ENCODE measurements at regions not wholly inside any gene's neighbourhood (a gene's known extent, or its start where the extent isn't known, plus 50 kb on each side); places are given as distances from the start of the nearest gene placed in this dataset.

DNA sequence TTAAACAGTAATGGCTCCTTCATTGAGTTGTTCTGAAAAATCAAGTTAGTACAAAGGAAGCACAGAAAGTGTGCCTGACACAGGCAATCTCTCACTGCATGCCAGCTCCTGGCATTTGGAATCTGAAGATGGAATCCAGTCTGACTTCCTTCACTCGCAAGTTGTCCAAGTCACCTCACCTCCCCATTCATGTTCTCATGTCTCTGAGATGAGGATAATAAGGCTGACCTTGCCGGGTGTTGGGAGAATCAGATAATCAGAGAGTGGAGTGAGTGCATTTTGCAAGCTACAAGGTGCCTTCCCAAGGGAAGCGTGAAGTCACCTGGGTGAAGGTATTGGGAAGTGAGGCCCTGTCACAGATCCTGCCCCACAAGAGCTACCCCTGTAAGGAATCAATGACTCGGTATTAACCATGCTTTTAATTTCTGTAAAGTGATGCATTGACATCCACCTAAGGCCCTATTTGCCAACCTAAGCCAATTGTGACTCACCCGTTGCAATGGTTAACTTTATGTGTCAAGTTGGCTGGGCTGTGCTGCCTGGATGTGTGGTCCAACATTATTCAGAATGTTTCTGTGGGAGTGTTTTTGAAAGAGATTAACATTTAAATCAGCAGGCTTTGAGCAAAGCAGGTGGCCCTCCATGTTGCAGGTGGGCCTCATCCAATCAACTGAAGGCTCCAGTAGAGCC is 62.5 kb upstream of the TARBP1 start (continued):
- TF ChIP-seq SRF (IDR thresholded peaks at IDR 0.05; ENCODE audit: low read depth, low read length): no peak

Data from H1 (cell line).